Endothelial cell of umbilical vein (primary cell): ENCODE measurements at regions not wholly inside any gene's neighbourhood (a gene's known extent, or its start where the extent isn't known, plus 50 kb on each side); places are given as distances from the start of the nearest gene placed in this dataset.

Experiments
- BruUV-seq: library from RNA; stranded (reverse); fragments of 400-500 nt; replicated peaks from 2 replicates; lab custom pipeline; 2021; lab: Mats Ljungman, UMichigan
- CTCF ChIA-PET: fragments of 300-600, 350-600 bp; sonication (Branson Sonifier 250); formaldehyde crosslinking; loops from one replicate; lab custom pipeline; 2021; ENCODE audit warnings: antibody characterized with exemption, inconsistent platforms; lab: Charles Lee
- POLR2A ChIA-PET: fragments of 300-600, 350-600 bp; sonication (Branson Sonifier 250); formaldehyde crosslinking; loops from one replicate; lab custom pipeline; 2021; ENCODE audit warnings: antibody characterized with exemption, inconsistent platforms; lab: Charles Lee
- DNase-seq: peaks from one replicate; pipeline ENCODE4 v3.0.0-alpha.2; 2011; ENCODE audit warnings: low read depth, low spot score
- FAIRE-seq: peaks from 2 replicates; lab custom pipeline; 2011; peaks lifted over from hg19 to GRCh38; lab: Jason Lieb, UNC
- H2AFZ ChIP-seq: 2 replicates; pipeline ENCODE4 v1.6.0; 2012; ENCODE audit warnings: low read depth, low read length, control low read depth, inconsistent platforms
- H3K27ac ChIP-seq: 2 replicates; pipeline ENCODE4 v1.5.1; 2011; ENCODE audit warnings: low read depth, mild to moderate bottlenecking, control low read depth, low read length, moderate library complexity; ENCODE audit not compliant: insufficient read depth
- H3K27me3 ChIP-seq, 2 experiments: 2 replicates each; pipeline versions ENCODE4 v1.6.0 to v1.6.1; 2011; ENCODE audit warnings: low read length in 2 of 2, mixed read lengths in 1 of 2; ENCODE audit not compliant: control insufficient read depth in 2 of 2, insufficient read depth in 2 of 2
- H3K36me3 ChIP-seq, 2 experiments: 2 replicates in 1 of 2; 3 replicates in 1 of 2; pipeline ENCODE4 v1.5.1; 2011; ENCODE audit warnings: low read length in 2 of 2, mild to moderate bottlenecking in 1 of 2, moderate library complexity in 1 of 2; ENCODE audit not compliant: control insufficient read depth in 2 of 2, insufficient read depth in 2 of 2; ENCODE audit errors: extremely low read depth in 1 of 2
- H3K4me1 ChIP-seq: 3 replicates; pipeline ENCODE4 v1.5.1; 2011; ENCODE audit warnings: mild to moderate bottlenecking, low read length; ENCODE audit not compliant: control insufficient read depth, insufficient read depth; ENCODE audit errors: extremely low read depth
- H3K4me2 ChIP-seq: 2 replicates; pipeline ENCODE4 v1.6.1; 2011; ENCODE audit warnings: low read length, control low read depth, mixed read lengths; ENCODE audit not compliant: insufficient read depth
- H3K4me3 ChIP-seq, 3 experiments: fragments of 200-600 bp in 1 of 3; sonication (generic), shearing (Covaris generic) in 1 of 3; replicated peaks in 1 of 3; 2 replicates each; pipeline ENCODE4 v1.5.1; 2011 to 2016; ENCODE audit warnings: control low read depth in 3 of 3, low read length in 3 of 3, mild to moderate bottlenecking in 2 of 3, inconsistent platforms in 1 of 3, low read depth in 1 of 3, moderate library complexity in 1 of 3; ENCODE audit not compliant: insufficient read depth in 1 of 3
- H3K79me2 ChIP-seq: 2 replicates; pipeline ENCODE4 v1.6.0; 2012; ENCODE audit warnings: low read length, inconsistent platforms; ENCODE audit not compliant: control insufficient read depth, insufficient read depth
- H3K9ac ChIP-seq: replicated peaks from 2 replicates; pipeline ENCODE3; 2011; ENCODE audit warnings: low read length, control low read depth; ENCODE audit not compliant: insufficient read depth; ENCODE audit errors: extremely low read depth
- H3K9me1 ChIP-seq: replicated peaks from 3 replicates; pipeline ENCODE4 v1.6.0; 2011; ENCODE audit warnings: mild to moderate bottlenecking, low read length; ENCODE audit not compliant: control insufficient read depth, insufficient read depth; ENCODE audit errors: extremely low read depth
- H3K9me3 ChIP-seq: replicated peaks from 2 replicates; pipeline ENCODE4 v1.5.1; 2012; ENCODE audit warnings: low read length, inconsistent platforms; ENCODE audit not compliant: control insufficient read depth, insufficient read depth
- H4K20me1 ChIP-seq: replicated peaks from 2 replicates; pipeline ENCODE3; 2011; ENCODE audit warnings: mild to moderate bottlenecking, low read length; ENCODE audit not compliant: control insufficient read depth, insufficient read depth; ENCODE audit errors: extremely low read depth
- EZH2 ChIP-seq: IDR thresholded peaks from 2 replicates; pipeline ENCODE4 v1.6.1; 2012; ENCODE audit warnings: borderline replicate concordance, low read depth, mild to moderate bottlenecking, moderate library complexity, low read length, inconsistent platforms; ENCODE audit not compliant: severe bottlenecking
- FOS ChIP-seq: IDR thresholded peaks from 2 replicates; pipeline ENCODE4 v1.6.1; 2011; ENCODE audit warnings: mild to moderate bottlenecking, low read length, moderate library complexity, borderline replicate concordance; ENCODE audit not compliant: insufficient read depth
- GATA2 ChIP-seq: IDR thresholded peaks from 2 replicates; pipeline ENCODE4 v1.7.0; 2011; ENCODE audit warnings: low read depth, mild to moderate bottlenecking, moderate library complexity, mixed read lengths, low read length; ENCODE audit not compliant: insufficient read length, insufficient read depth
- JUN ChIP-seq: IDR thresholded peaks from 2 replicates; pipeline ENCODE4 v1.6.1; 2011; ENCODE audit warnings: borderline replicate concordance, low read depth; ENCODE audit not compliant: insufficient read length, insufficient read depth
- MYC ChIP-seq: IDR thresholded peaks from one replicate; pipeline ENCODE4 v1.6.1; 2011; ENCODE audit warnings: mild to moderate bottlenecking, low read depth, low read length
- POLR2A ChIP-seq: IDR thresholded peaks from 2 replicates; pipeline ENCODE4 v1.6.1; 2012; ENCODE audit warnings: low read depth, mild to moderate bottlenecking, control low read depth, low read length
- POLR2AphosphoS5 ChIP-seq: IDR thresholded peaks from 2 replicates; pipeline ENCODE4 v1.6.1; 2012; ENCODE audit warnings: low read depth, mild to moderate bottlenecking, control low read depth, low read length, moderate library complexity; ENCODE audit not compliant: insufficient read depth
- dilution Hi-C: fragments of 300-500 bp; cut with MboI; formaldehyde crosslinking; loops from one replicate; pipeline ENCODE4 v1.15.0; 2019; ENCODE audit warnings: low sequenced_read_pairs; ENCODE audit not compliant: extremely low pct_ligation_motif_present
- intact Hi-C: fragments of 100-400 bp; cut with micrococcal nuclease; formaldehyde crosslinking; loops from one replicate; pipeline ENCODE4 v1.10.0; 2022
- TF ChIP-seq, protein P1 (sequence below): IDR thresholded peaks from 2 replicates; pipeline ENCODE4 v1.6.1; 2011; ENCODE audit not compliant: insufficient read depth, insufficient read length
- TF ChIP-seq, protein P2 (sequence below), 2 donors: IDR thresholded peaks; 1 replicate in 1 of 2; 2 replicates in 1 of 2; pipeline ENCODE4 v1.5.1; 2011; ENCODE audit warnings: low read length in 2 of 2, mild to moderate bottlenecking in 2 of 2, moderate library complexity in 2 of 2, control low read depth in 1 of 2, inconsistent platforms in 1 of 2, low read depth in 1 of 2; ENCODE audit not compliant: insufficient read depth in 1 of 2; ENCODE audit errors: extremely low read depth in 1 of 2

DNA sequence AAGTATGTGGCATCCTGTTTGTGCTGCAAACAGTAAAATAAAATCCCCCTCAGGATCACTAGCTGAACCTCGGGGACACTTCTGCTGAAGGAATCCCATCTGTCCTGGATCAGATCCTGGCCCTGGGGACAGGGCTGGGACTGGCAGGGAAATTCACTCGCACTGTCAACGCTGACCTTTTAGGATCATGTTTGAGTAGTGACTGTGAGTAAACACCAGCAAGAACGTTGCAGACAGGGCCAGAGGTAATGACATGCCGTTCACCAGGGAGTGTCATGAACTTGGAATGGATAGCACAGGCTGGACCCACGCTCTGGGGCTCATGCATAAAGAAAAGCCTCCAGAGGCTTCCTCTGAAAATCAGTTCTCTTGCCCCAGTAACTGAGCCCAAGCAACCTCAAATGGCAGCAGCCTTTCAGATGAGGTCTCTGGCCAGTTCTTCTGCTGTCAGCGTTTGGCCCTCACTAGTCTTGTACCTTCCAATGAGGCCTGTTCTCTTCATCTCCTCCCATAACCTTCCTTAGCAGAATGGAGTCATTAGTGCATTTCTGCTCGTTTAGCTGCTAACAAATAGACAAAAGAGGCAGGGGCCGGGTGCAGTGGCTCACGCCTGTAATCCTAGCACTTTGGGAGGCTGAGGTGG lies 51.0 kb upstream of the BARX2 start:
- Histone ChIP-seq H3K4me1 (no peaks in the 10 kb centered on the region), H3K4me2 (no peak overlapping the region), H3K4me3 (no peak overlapping the region), H3K36me3 (no peaks in the 10 kb centered on the region), H4K20me1 (no peaks in the 10 kb centered on the region), H3K9me3 (no peaks in the 10 kb centered on the region), H3K9me1 (no peaks in the 10 kb centered on the region), H3K79me2 (no peaks in the 10 kb centered on the region), H3K27me3 (peaks cover 0 to 8% of the 10 kb centered on the region in 2 experiments), H2AFZ (no peak overlapping the region), H3K9ac (no peak overlapping the region), H3K27ac (no peak overlapping the region)
- DNase-seq = no peak
- TF ChIP-seq, protein P1, sequence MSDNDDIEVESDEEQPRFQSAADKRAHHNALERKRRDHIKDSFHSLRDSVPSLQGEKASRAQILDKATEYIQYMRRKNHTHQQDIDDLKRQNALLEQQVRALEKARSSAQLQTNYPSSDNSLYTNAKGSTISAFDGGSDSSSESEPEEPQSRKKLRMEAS = no peak
- TF ChIP-seq JUN (no peak), POLR2A (no peak), MYC (no peak), GATA2 (no peak), FOS (no peak), EZH2 (no peak), POLR2AphosphoS5 (no peak)
- TF ChIP-seq, protein P2, sequence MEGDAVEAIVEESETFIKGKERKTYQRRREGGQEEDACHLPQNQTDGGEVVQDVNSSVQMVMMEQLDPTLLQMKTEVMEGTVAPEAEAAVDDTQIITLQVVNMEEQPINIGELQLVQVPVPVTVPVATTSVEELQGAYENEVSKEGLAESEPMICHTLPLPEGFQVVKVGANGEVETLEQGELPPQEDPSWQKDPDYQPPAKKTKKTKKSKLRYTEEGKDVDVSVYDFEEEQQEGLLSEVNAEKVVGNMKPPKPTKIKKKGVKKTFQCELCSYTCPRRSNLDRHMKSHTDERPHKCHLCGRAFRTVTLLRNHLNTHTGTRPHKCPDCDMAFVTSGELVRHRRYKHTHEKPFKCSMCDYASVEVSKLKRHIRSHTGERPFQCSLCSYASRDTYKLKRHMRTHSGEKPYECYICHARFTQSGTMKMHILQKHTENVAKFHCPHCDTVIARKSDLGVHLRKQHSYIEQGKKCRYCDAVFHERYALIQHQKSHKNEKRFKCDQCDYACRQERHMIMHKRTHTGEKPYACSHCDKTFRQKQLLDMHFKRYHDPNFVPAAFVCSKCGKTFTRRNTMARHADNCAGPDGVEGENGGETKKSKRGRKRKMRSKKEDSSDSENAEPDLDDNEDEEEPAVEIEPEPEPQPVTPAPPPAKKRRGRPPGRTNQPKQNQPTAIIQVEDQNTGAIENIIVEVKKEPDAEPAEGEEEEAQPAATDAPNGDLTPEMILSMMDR (IDR thresholded peaks at IDR 0.05; ENCODE audit: extremely low read depth in 1 of 2, insufficient read depth in 1 of 2, low read depth in 1 of 2, low read length in 2 of 2) = no peak
- ChIA-PET CTCF (interaction anchor here (0.6 kb wide), 1 partner anchor 227 kb away, joined by 3 read pairs; no protein-coding TSS in a partner anchor), POLR2A (no interaction called here)
- dilution Hi-C loops (no loop called here), intact Hi-C loops (no loop called here)
- no peak for FAIRE-seq
- no TSS peak for BruUV-seq
